Upper lobe of right lung (tissue), 1 donor: ENCODE measurements at regions not wholly inside any gene's neighbourhood (a gene's known extent, or its start where the extent isn't known, plus 50 kb on each side); places are given as distances from the start of the nearest gene placed in this dataset.

Experiments
- ATAC-seq: fragments of 200-7000 bp; cut with Tn5 transposase; one replicate; pipeline ENCODE4 v1.9.1; 2020; ENCODE audit warnings: mild to moderate bottlenecking, moderate library complexity
- DNase-seq: peaks from one replicate; pipeline ENCODE4 v3.0.0-alpha.2; 2020
- H3K27ac ChIP-seq: fragments of 200-600 bp; one replicate; pipeline ENCODE4 v1.8.0; 2022
- H3K27me3 ChIP-seq: fragments of 200-600 bp; one replicate; pipeline ENCODE4 v1.8.0; 2022; ENCODE audit warnings: mild to moderate bottlenecking
- H3K36me3 ChIP-seq: fragments of 200-600 bp; one replicate; pipeline ENCODE4 v1.8.0; 2022
- H3K4me1 ChIP-seq: fragments of 200-600 bp; one replicate; pipeline ENCODE4 v1.8.0; 2022
- H3K4me3 ChIP-seq: fragments of 200-600 bp; one replicate; pipeline ENCODE4 v1.8.0; 2022; ENCODE audit warnings: mild to moderate bottlenecking
- H3K9me3 ChIP-seq: fragments of 200-600 bp; one replicate; pipeline ENCODE4 v1.8.0; 2022
- CTCF ChIP-seq: fragments of 200-600 bp; IDR thresholded peaks from one replicate; pipeline ENCODE4 v1.8.0; 2022; ENCODE audit warnings: antibody characterized with exemption
- intact Hi-C: fragments of 100-400 bp; cut with DNase I; formaldehyde crosslinking; loops from one replicate; pipeline ENCODE4 v1.11.0; 2022
- donor health status: DM: no; HTN: yes; CAD: no; lungs with severe emphysema.

DNA sequence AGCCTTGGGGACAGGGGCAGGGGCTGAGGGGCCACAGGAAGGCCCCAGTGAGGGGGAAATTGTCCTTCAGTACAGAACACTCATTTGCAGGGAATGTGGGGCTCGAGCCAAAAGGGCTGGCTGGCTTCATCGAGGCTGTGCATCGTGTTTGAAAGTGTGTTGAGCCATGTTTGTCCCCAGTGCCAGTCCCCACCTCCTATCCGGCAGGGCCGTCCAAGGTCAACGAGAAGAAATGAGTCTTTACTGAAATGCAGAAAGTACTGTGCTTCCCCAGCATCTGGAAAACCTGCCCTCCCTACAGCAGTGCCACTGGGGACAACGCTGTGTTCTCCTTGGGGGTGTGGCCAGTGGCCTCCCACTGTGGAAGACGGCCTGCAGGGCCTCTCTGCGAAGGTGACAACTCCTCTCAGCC is 214.1 kb downstream of the KLF6 start:
- intact Hi-C loops = no loop called here
- no peaks in the 10 kb centered on the region for H3K4me1 ChIP-seq
- H3K4me3 ChIP-seq = no peak overlapping the region
- H3K9me3 ChIP-seq = no peaks in the 10 kb centered on the region
- ATAC-seq (peak; percentile 33), DNase-seq (no peak)
- H3K27ac ChIP-seq = no peak overlapping the region
- no peak for TF ChIP-seq CTCF
- no peaks in the 10 kb centered on the region for H3K27me3 ChIP-seq
- no peaks in the 10 kb centered on the region for H3K36me3 ChIP-seq

GRCh38 chr10:3570131-3570729 is 214.8 kb downstream of the KLF6 start:
- no peak for DNase-seq
- Histone ChIP-seq H3K4me3 (no peak overlapping the region), H3K4me1 (no peaks in the 10 kb centered on the region), H3K36me3 (no peaks in the 10 kb centered on the region), H3K9me3 (no peaks in the 10 kb centered on the region), H3K27ac (no peak overlapping the region), H3K27me3 (no peaks in the 10 kb centered on the region)
- intact Hi-C loops = no loop called here
- peak; percentile 30 for ATAC-seq
- no peak for TF ChIP-seq CTCF

GRCh38 chr10:3568983-3569382 is 216.0 kb downstream of the KLF6 start:
- intact Hi-C loops = no loop called here
- Histone ChIP-seq H3K4me1 (no peaks in the 10 kb centered on the region), H3K36me3 (no peaks in the 10 kb centered on the region), H3K27me3 (no peaks in the 10 kb centered on the region), H3K4me3 (no peak overlapping the region), H3K27ac (no peak overlapping the region), H3K9me3 (no peaks in the 10 kb centered on the region)
- no peak for TF ChIP-seq CTCF
- ATAC-seq (no peak), DNase-seq (no peak)

- DNase-seq (no peak), ATAC-seq (no peak)
- Histone ChIP-seq H3K36me3 (no peaks in the 10 kb centered on the region), H3K27ac (no peak overlapping the region), H3K27me3 (no peaks in the 10 kb centered on the region), H3K4me1 (no peaks in the 10 kb centered on the region), H3K4me3 (no peak overlapping the region), H3K9me3 (no peaks in the 10 kb centered on the region)
- intact Hi-C loops = no loop called here
- TF ChIP-seq CTCF = no peak
These were observed 216.6 kb downstream of the KLF6 start for GRCh38 chr10:3568392-3568791.

DNA sequence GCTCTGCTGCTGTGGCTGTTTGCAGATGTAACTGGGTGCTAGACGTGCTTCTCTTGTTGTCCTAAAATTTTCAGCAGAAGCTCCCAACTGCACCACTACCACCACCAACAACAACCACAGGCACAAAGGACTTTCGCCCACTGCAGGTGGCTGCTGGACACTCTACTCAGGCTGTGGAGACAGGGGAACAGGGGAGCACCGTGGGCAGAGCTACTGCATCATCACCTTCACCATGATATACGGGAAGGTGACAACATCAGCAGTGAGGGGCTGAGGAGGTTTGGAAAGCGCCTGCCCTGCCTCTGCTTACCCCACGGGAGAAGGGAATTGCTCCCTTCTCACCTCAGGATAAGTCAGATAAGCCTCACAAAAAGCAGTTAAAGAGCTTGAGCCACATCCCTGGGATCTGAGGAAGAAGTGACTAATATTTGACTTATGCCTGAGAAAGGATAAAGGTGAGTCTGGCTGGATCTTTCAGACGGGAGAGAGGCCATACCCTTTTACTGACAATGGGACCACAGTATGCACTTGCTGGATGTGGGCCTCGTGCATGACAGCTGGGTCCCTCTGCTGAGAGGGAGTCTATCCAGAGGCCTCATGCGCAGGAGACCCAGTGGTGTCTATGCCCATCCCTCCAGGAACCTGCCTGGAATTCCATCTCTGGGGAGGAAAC is 217.6 kb downstream of the KLF6 start:
- Histone ChIP-seq H3K27me3 (no peaks in the 10 kb centered on the region), H3K4me3 (no peak overlapping the region), H3K4me1 (no peaks in the 10 kb centered on the region), H3K27ac (no peak overlapping the region), H3K9me3 (no peaks in the 10 kb centered on the region), H3K36me3 (no peaks in the 10 kb centered on the region)
- no peak for ATAC-seq
- DNase-seq = no peak
- TF ChIP-seq CTCF = no peak
- intact Hi-C loops = no loop called here
